PC-3 (cell line): ENCODE measurements at regions not wholly inside any gene's neighbourhood (a gene's known extent, or its start where the extent isn't known, plus 50 kb on each side); places are given as distances from the start of the nearest gene placed in this dataset.
"Not testable (repeated sequence)": the region's sequence is repeated elsewhere in the genome, so short reads cannot be mapped to it uniquely, and the experiment has no call there.

Experiments
- EZH2 ChIP-seq: fragments of 300-600 bp; sonication (generic); IDR thresholded peaks from one replicate; pipeline ENCODE4 v1.6.1; 2017; ENCODE audit warnings: antibody characterized with exemption, mild to moderate bottlenecking, low read length; ENCODE audit not compliant: unreplicated experiment
- EZH2phosphoT487 ChIP-seq: fragments of 300-600 bp; sonication (generic); IDR thresholded peaks from 2 replicates; pipeline ENCODE4 v1.6.1; 2018; ENCODE audit warnings: mild to moderate bottlenecking, antibody characterized with exemption, low read length, borderline replicate concordance
- TF ChIP-seq, protein P1 (sequence below): fragments of 300-600 bp; sonication (generic); conservative IDR thresholded peaks from 2 replicates; pipeline ENCODE4 v1.5.1; 2017; ENCODE audit warnings: antibody characterized with exemption, low read depth, mild to moderate bottlenecking, low read length

- TF ChIP-seq, protein P1, sequence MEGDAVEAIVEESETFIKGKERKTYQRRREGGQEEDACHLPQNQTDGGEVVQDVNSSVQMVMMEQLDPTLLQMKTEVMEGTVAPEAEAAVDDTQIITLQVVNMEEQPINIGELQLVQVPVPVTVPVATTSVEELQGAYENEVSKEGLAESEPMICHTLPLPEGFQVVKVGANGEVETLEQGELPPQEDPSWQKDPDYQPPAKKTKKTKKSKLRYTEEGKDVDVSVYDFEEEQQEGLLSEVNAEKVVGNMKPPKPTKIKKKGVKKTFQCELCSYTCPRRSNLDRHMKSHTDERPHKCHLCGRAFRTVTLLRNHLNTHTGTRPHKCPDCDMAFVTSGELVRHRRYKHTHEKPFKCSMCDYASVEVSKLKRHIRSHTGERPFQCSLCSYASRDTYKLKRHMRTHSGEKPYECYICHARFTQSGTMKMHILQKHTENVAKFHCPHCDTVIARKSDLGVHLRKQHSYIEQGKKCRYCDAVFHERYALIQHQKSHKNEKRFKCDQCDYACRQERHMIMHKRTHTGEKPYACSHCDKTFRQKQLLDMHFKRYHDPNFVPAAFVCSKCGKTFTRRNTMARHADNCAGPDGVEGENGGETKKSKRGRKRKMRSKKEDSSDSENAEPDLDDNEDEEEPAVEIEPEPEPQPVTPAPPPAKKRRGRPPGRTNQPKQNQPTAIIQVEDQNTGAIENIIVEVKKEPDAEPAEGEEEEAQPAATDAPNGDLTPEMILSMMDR = not testable (repeated sequence)
- not testable (repeated sequence) for TF ChIP-seq EZH2, EZH2phosphoT487
Observed at GRCh38 chr9:67208831-67209437, 216.6 kb upstream of the SPATA31A3 start.
